ENCODE measurements at regions not wholly inside any gene's neighbourhood (a gene's known extent, or its start where the extent isn't known, plus 50 kb on each side); places are given as distances from the start of the nearest gene placed in this dataset.
"Not testable (repeated sequence)": the region's sequence is repeated elsewhere in the genome, so short reads cannot be mapped to it uniquely, and the experiment has no call there.

GRCh38 chr16:61150351-61150750, 885.9 kb downstream of the CDH8 start:
- no peak for FAIRE-seq

- no peak for FAIRE-seq
Measured at GRCh38 chr16:61149709-61150108, 886.5 kb downstream of the CDH8 start.

- FAIRE-seq: no peak
Measured at GRCh38 chr16:61148930-61149329, 887.3 kb downstream of the CDH8 start.

- no peak for FAIRE-seq
Measured at GRCh38 chr16:61146429-61146828, 889.8 kb downstream of the CDH8 start.

GRCh38 chr16:61131447-61131846, 904.8 kb downstream of the CDH8 start:
- no peak for FAIRE-seq

GRCh38 chr16:61128545-61129323, 907.5 kb downstream of the CDH8 start:
- no peak for FAIRE-seq

GRCh38 chr16:61105544-61105943, 930.7 kb downstream of the CDH8 start:
- FAIRE-seq: no peak

- FAIRE-seq: no peak
Measured at GRCh38 chr16:61098505-61098904, 937.7 kb downstream of the CDH8 start.

GRCh38 chr16:61091300-61091699, 944.9 kb downstream of the CDH8 start:
- not testable (repeated sequence) for FAIRE-seq

GRCh38 chr16:61083711-61084110, 952.5 kb downstream of the CDH8 start:
- FAIRE-seq: no peak

- no peak for FAIRE-seq
Measured at GRCh38 chr16:61074324-61074723, 961.9 kb downstream of the CDH8 start.

- no peak for FAIRE-seq
Measured at GRCh38 chr16:61057635-61058034, 978.6 kb downstream of the CDH8 start.

GRCh38 chr16:61050547-61050946, 985.7 kb downstream of the CDH8 start:
- FAIRE-seq: no peak

GRCh38 chr16:61045931-61046330, 990.3 kb downstream of the CDH8 start:
- FAIRE-seq: no peak

- no peak for FAIRE-seq
Measured at GRCh38 chr16:61042737-61043136, 993.5 kb downstream of the CDH8 start.

GRCh38 chr16:61030616-61031015, 1005.6 kb downstream of the CDH8 start:
- no peak for FAIRE-seq

GRCh38 chr16:61024180-61024900, 1011.9 kb downstream of the CDH8 start:
- no peak for FAIRE-seq

- no peak for FAIRE-seq
Measured at GRCh38 chr16:61014869-61015268, 1021.4 kb downstream of the CDH8 start.

- no peak for FAIRE-seq
Measured at GRCh38 chr16:61007694-61008093, 1028.5 kb downstream of the CDH8 start.

GRCh38 chr16:61005952-61006351, 1030.3 kb downstream of the CDH8 start:
- no peak for FAIRE-seq

- no peak for FAIRE-seq
Measured at GRCh38 chr16:61002479-61003204, 1033.6 kb downstream of the CDH8 start.

GRCh38 chr16:60991886-60992285, 1044.4 kb downstream of the CDH8 start:
- no peak for FAIRE-seq

GRCh38 chr16:60989592-60989991, 1046.6 kb downstream of the CDH8 start:
- no peak for FAIRE-seq

GRCh38 chr16:60979119-60979518, 1057.1 kb downstream of the CDH8 start:
- FAIRE-seq: no peak
